ENCODE measurements at regions not wholly inside any gene's neighbourhood (a gene's known extent, or its start where the extent isn't known, plus 50 kb on each side); places are given as distances from the start of the nearest gene placed in this dataset.

- Histone ChIP-seq H3K9me3 (ENCODE audit: control insufficient read depth, insufficient read depth, low read depth, low read length) (no peaks in the 10 kb centered on the region), H3K4me2 (ENCODE audit: extremely low read depth, insufficient read depth, low read length) (no peak overlapping the region), H3K36me3 (ENCODE audit: control insufficient read depth, insufficient read depth, low read length) (no peaks in the 10 kb centered on the region), H3K4me1 (ENCODE audit: control insufficient read depth, extremely low read depth, insufficient read depth, low read length) (peaks cover 21% of the 10 kb centered on the region), H3K4me3 (replicated peaks in 1 of 4; ENCODE audit: control extremely low read depth in 1 of 4, insufficient read depth in 1 of 4, low read depth in 3 of 4, low read length in 4 of 4) (no peak overlapping the region), H3K9ac (ENCODE audit: insufficient read depth, low read length) (no peak overlapping the region), H3K79me2 (ENCODE audit: control insufficient read depth, insufficient read depth, low read length) (no peaks in the 10 kb centered on the region), H2AFZ (ENCODE audit: low read length) (no peak overlapping the region), H3K27ac (ENCODE audit: insufficient read depth, low read length) (no peak overlapping the region), H4K20me1 (ENCODE audit: control insufficient read depth, extremely low read depth, insufficient read depth, low read length) (no peaks in the 10 kb centered on the region), H3K27me3 (ENCODE audit: control insufficient read depth, insufficient read depth, low read length) (no peaks in the 10 kb centered on the region)
- no peak for DNase-seq (ENCODE audit: low read depth in 2 of 2)
- no peak for TF ChIP-seq CTCF (conservative IDR thresholded peaks at IDR 0.05 in 1 of 2, IDR thresholded peaks at IDR 0.05 in 1 of 2; ENCODE audit: low read depth in 1 of 2, low read length in 2 of 2)
- TF ChIP-seq EZH2 (IDR thresholded peaks at IDR 0.05; ENCODE audit: low read length, missing control alignments) = no peak
Measured at GRCh38 chr2:111666160-111666559, 217.8 kb downstream of the ANAPC1 start.

GRCh38 chr2:111667001-111667400 lies 217.0 kb downstream of the ANAPC1 start:
- H3K4me3 ChIP-seq (replicated peaks in 1 of 4; ENCODE audit: control extremely low read depth in 1 of 4, insufficient read depth in 1 of 4, low read depth in 3 of 4, low read length in 4 of 4) = no peak overlapping the region
- no peaks in the 10 kb centered on the region for H4K20me1 ChIP-seq (ENCODE audit: control insufficient read depth, extremely low read depth, insufficient read depth, low read length)
- H3K4me1 ChIP-seq (ENCODE audit: control insufficient read depth, extremely low read depth, insufficient read depth, low read length) = peaks cover 15% of the 10 kb centered on the region
- no peak for DNase-seq (ENCODE audit: low read depth in 2 of 2)
- H3K36me3 ChIP-seq (ENCODE audit: control insufficient read depth, insufficient read depth, low read length) = no peaks in the 10 kb centered on the region
- H3K27ac ChIP-seq (ENCODE audit: insufficient read depth, low read length) = no peak overlapping the region
- H3K27me3 ChIP-seq (ENCODE audit: control insufficient read depth, insufficient read depth, low read length) = no peaks in the 10 kb centered on the region
- H3K4me2 ChIP-seq (ENCODE audit: extremely low read depth, insufficient read depth, low read length) = no peak overlapping the region
- H3K9me3 ChIP-seq (ENCODE audit: control insufficient read depth, insufficient read depth, low read depth, low read length) = no peaks in the 10 kb centered on the region
- H3K9ac ChIP-seq (ENCODE audit: insufficient read depth, low read length) = no peak overlapping the region
- H3K79me2 ChIP-seq (ENCODE audit: control insufficient read depth, insufficient read depth, low read length) = no peaks in the 10 kb centered on the region
- H2AFZ ChIP-seq (ENCODE audit: low read length) = no peak overlapping the region
- no peak for TF ChIP-seq EZH2 (IDR thresholded peaks at IDR 0.05; ENCODE audit: low read length, missing control alignments)
- TF ChIP-seq CTCF (conservative IDR thresholded peaks at IDR 0.05 in 1 of 2, IDR thresholded peaks at IDR 0.05 in 1 of 2; ENCODE audit: low read depth in 1 of 2, low read length in 2 of 2) = no peak

- H3K9ac ChIP-seq (ENCODE audit: insufficient read depth, low read length) = no peak overlapping the region
- H2AFZ ChIP-seq (ENCODE audit: low read length) = no peak overlapping the region
- H3K4me2 ChIP-seq (ENCODE audit: extremely low read depth, insufficient read depth, low read length) = no peak overlapping the region
- H3K79me2 ChIP-seq (ENCODE audit: control insufficient read depth, insufficient read depth, low read length) = no peaks in the 10 kb centered on the region
- DNase-seq (ENCODE audit: low read depth in 2 of 2) = peak; percentile 59 to 88
- H3K4me3 ChIP-seq (replicated peaks in 1 of 4; ENCODE audit: control extremely low read depth in 1 of 4, insufficient read depth in 1 of 4, low read depth in 3 of 4, low read length in 4 of 4) = no peak overlapping the region
- H4K20me1 ChIP-seq (ENCODE audit: control insufficient read depth, extremely low read depth, insufficient read depth, low read length) = no peaks in the 10 kb centered on the region
- no peaks in the 10 kb centered on the region for H3K36me3 ChIP-seq (ENCODE audit: control insufficient read depth, insufficient read depth, low read length)
- peaks cover 12% of the 10 kb centered on the region for H3K4me1 ChIP-seq (ENCODE audit: control insufficient read depth, extremely low read depth, insufficient read depth, low read length)
- TF ChIP-seq CTCF (conservative IDR thresholded peaks at IDR 0.05 in 1 of 2, IDR thresholded peaks at IDR 0.05 in 1 of 2; ENCODE audit: low read depth in 1 of 2, low read length in 2 of 2) (peak; percentile 59 to 64), EZH2 (IDR thresholded peaks at IDR 0.05; ENCODE audit: low read length, missing control alignments) (no peak)
- H3K9me3 ChIP-seq (ENCODE audit: control insufficient read depth, insufficient read depth, low read depth, low read length) = no peaks in the 10 kb centered on the region
- no peaks in the 10 kb centered on the region for H3K27me3 ChIP-seq (ENCODE audit: control insufficient read depth, insufficient read depth, low read length)
- no peak overlapping the region for H3K27ac ChIP-seq (ENCODE audit: insufficient read depth, low read length)
Measured at GRCh38 chr2:111667542-111668273, 216.3 kb downstream of the ANAPC1 start.
